ENCODE measurements at regions not wholly inside any gene's neighbourhood (a gene's known extent, or its start where the extent isn't known, plus 50 kb on each side); places are given as distances from the start of the nearest gene placed in this dataset.
"Not testable (repeated sequence)": the region's sequence is repeated elsewhere in the genome, so short reads cannot be mapped to it uniquely, and the experiment has no call there.

GRCh38 chr5:42090162-42090561 lies 165.1 kb downstream of the FBXO4 start:
- DNase-seq: no peak

- not testable (repeated sequence) for DNase-seq
Measured at GRCh38 chr5:42099846-42100245, 174.8 kb downstream of the FBXO4 start.

GRCh38 chr5:42108468-42108867 lies 183.4 kb downstream of the FBXO4 start:
- no peak for DNase-seq

- no peak for DNase-seq
Measured at GRCh38 chr5:42109006-42109572, 184.0 kb downstream of the FBXO4 start.

- not testable (repeated sequence) for DNase-seq
Measured at GRCh38 chr5:42115721-42116120, 190.6 kb downstream of the FBXO4 start.

GRCh38 chr5:42120070-42120469 lies 195.0 kb downstream of the FBXO4 start:
- DNase-seq: no peak

- DNase-seq: no peak
Measured at GRCh38 chr5:42121401-42121800, 196.3 kb downstream of the FBXO4 start.

- no peak for DNase-seq
Measured at GRCh38 chr5:42131081-42131480, 206.0 kb downstream of the FBXO4 start.

GRCh38 chr5:42143361-42143760 lies 218.3 kb downstream of the FBXO4 start:
- DNase-seq: no peak

- DNase-seq: no peak
Measured at GRCh38 chr5:42148813-42149212, 223.7 kb downstream of the FBXO4 start.

- DNase-seq: no peak
Measured at GRCh38 chr5:42157215-42157614, 232.1 kb downstream of the FBXO4 start.

GRCh38 chr5:42163083-42163482 lies 238.0 kb downstream of the FBXO4 start:
- no peak for DNase-seq

GRCh38 chr5:42168091-42168670 lies 243.1 kb downstream of the FBXO4 start:
- no peak for DNase-seq

GRCh38 chr5:42176118-42176517 lies 247.1 kb upstream of the GHR start:
- DNase-seq: not testable (repeated sequence)

- DNase-seq: not testable (repeated sequence)
Measured at GRCh38 chr5:42179843-42180242, 243.4 kb upstream of the GHR start.

GRCh38 chr5:42216904-42217303 lies 206.3 kb upstream of the GHR start:
- DNase-seq: no peak

- no peak for DNase-seq
Measured at GRCh38 chr5:42217791-42218190, 205.4 kb upstream of the GHR start.

GRCh38 chr5:42225009-42225408 lies 198.2 kb upstream of the GHR start:
- no peak for DNase-seq

GRCh38 chr5:42228279-42228678 lies 195.0 kb upstream of the GHR start:
- no peak for DNase-seq

- DNase-seq: no peak
Measured at GRCh38 chr5:42230839-42231238, 192.4 kb upstream of the GHR start.

GRCh38 chr5:42235241-42235640 lies 188.0 kb upstream of the GHR start:
- no peak for DNase-seq

GRCh38 chr5:42235837-42236236 lies 187.4 kb upstream of the GHR start:
- no peak for DNase-seq

- DNase-seq: no peak
Measured at GRCh38 chr5:42241636-42242035, 181.6 kb upstream of the GHR start.

GRCh38 chr5:42242210-42242609 lies 181.0 kb upstream of the GHR start:
- DNase-seq: no peak

GRCh38 chr5:42242881-42243485 lies 180.3 kb upstream of the GHR start:
- no peak for DNase-seq

All from dermis blood vessel endothelial cell (primary cell).